ENCODE measurements at regions not wholly inside any gene's neighbourhood (a gene's known extent, or its start where the extent isn't known, plus 50 kb on each side); places are given as distances from the start of the nearest gene placed in this dataset.

GRCh38 chr5:161115941-161116340, 263.9 kb upstream of the ATP10B start:
- DNase-seq: no peak

- DNase-seq: no peak
These were observed 260.4 kb upstream of the ATP10B start for GRCh38 chr5:161112371-161112770.

GRCh38 chr5:161105525-161105924, 253.5 kb upstream of the ATP10B start:
- no peak for DNase-seq

GRCh38 chr5:161098516-161098915, 246.5 kb upstream of the ATP10B start:
- DNase-seq: no peak

GRCh38 chr5:161096581-161096980, 244.6 kb upstream of the ATP10B start:
- DNase-seq: no peak

GRCh38 chr5:161095953-161096352, 243.9 kb upstream of the ATP10B start:
- DNase-seq: no peak

GRCh38 chr5:161094411-161094810, 242.4 kb upstream of the ATP10B start:
- no peak for DNase-seq

GRCh38 chr5:161093100-161093499, 241.1 kb upstream of the ATP10B start:
- DNase-seq: no peak

- DNase-seq: no peak
These were observed 237.6 kb upstream of the ATP10B start for GRCh38 chr5:161089569-161089968.

- DNase-seq: no peak
These were observed 234.4 kb upstream of the ATP10B start for GRCh38 chr5:161086461-161086860.

- DNase-seq: no peak
These were observed 233.0 kb upstream of the ATP10B start for GRCh38 chr5:161085056-161085455.

GRCh38 chr5:161084115-161084514, 232.1 kb upstream of the ATP10B start:
- DNase-seq: no peak

GRCh38 chr5:161078793-161079192, 226.8 kb upstream of the ATP10B start:
- no peak for DNase-seq

- DNase-seq: no peak
These were observed 226.0 kb upstream of the ATP10B start for GRCh38 chr5:161077936-161078545.

- DNase-seq: no peak
These were observed 225.5 kb upstream of the ATP10B start for GRCh38 chr5:161077496-161077895.

GRCh38 chr5:161064781-161065180, 212.8 kb upstream of the ATP10B start:
- peak; percentile 62 for DNase-seq

- DNase-seq: no peak
These were observed 212.3 kb upstream of the ATP10B start for GRCh38 chr5:161064297-161064696.

- DNase-seq: no peak
These were observed 206.8 kb upstream of the ATP10B start for GRCh38 chr5:161058781-161059180.

- no peak for DNase-seq
These were observed 200.0 kb upstream of the ATP10B start for GRCh38 chr5:161051920-161052500.

GRCh38 chr5:161047024-161047423, 195.0 kb upstream of the ATP10B start:
- DNase-seq: no peak

GRCh38 chr5:161042862-161043261, 190.9 kb upstream of the ATP10B start:
- DNase-seq: no peak

GRCh38 chr5:161042443-161042842, 190.4 kb upstream of the ATP10B start:
- DNase-seq: no peak

GRCh38 chr5:161040818-161041217, 188.8 kb upstream of the ATP10B start:
- DNase-seq: no peak

GRCh38 chr5:161036296-161036695, 184.3 kb upstream of the ATP10B start:
- no peak for DNase-seq

- DNase-seq: no peak
These were observed 182.4 kb upstream of the ATP10B start for GRCh38 chr5:161034451-161034850.

Measured in NCI-H1105 treated with DMSO at 0.1 percent for 48 hours (cell line).